GM06990 (cell line): ENCODE measurements at regions not wholly inside any gene's neighbourhood (a gene's known extent, or its start where the extent isn't known, plus 50 kb on each side); places are given as distances from the start of the nearest gene placed in this dataset.

Source experiments
- DNase-seq: peaks from one replicate; pipeline ENCODE4 v3.0.0-alpha.2; 2011; ENCODE audit not compliant: insufficient read length; ENCODE audit errors: extremely low read depth
- H3K27me3 ChIP-seq: replicated peaks from 2 replicates; pipeline ENCODE4 v1.6.0; 2011; ENCODE audit warnings: low read length; ENCODE audit not compliant: control insufficient read depth, insufficient read depth
- H3K36me3 ChIP-seq: 2 replicates; pipeline ENCODE4 v1.5.1; 2011; ENCODE audit warnings: low read length; ENCODE audit not compliant: control insufficient read depth, insufficient read depth
- H3K4me3 ChIP-seq: replicated peaks from 2 replicates; pipeline ENCODE4 v1.5.1; 2011; ENCODE audit warnings: low read depth, mild to moderate bottlenecking, control low read depth, low read length
- CTCF ChIP-seq: IDR thresholded peaks from 2 replicates; pipeline ENCODE4 v1.5.1; 2011; ENCODE audit warnings: low read length, control low read depth, mild to moderate bottlenecking, inconsistent platforms; ENCODE audit not compliant: insufficient read depth, poor library complexity, severe bottlenecking

GRCh38 chr4:25981749-25982148 lies 67.7 kb downstream of the SMIM20 start:
- Histone ChIP-seq H3K36me3 (no peaks in the 10 kb centered on the region), H3K4me3 (no peak overlapping the region), H3K27me3 (no peaks in the 10 kb centered on the region; the same call in 1 of the 2 replicates)
- no peak for TF ChIP-seq CTCF
- DNase-seq, result no peak

GRCh38 chr4:25982962-25983361 lies 68.9 kb downstream of the SMIM20 start:
- DNase-seq, result no peak
- Histone ChIP-seq H3K4me3 (no peak overlapping the region), H3K27me3 (no peaks in the 10 kb centered on the region; the same call in 1 of the 2 replicates), H3K36me3 (no peaks in the 10 kb centered on the region)
- TF ChIP-seq CTCF, result no peak

GRCh38 chr4:25984266-25984665 lies 70.2 kb downstream of the SMIM20 start:
- Histone ChIP-seq H3K36me3 (no peaks in the 10 kb centered on the region), H3K27me3 (no peaks in the 10 kb centered on the region; the same call in 1 of the 2 replicates), H3K4me3 (no peak overlapping the region)
- no peak for TF ChIP-seq CTCF
- DNase-seq, result no peak

- no peak for DNase-seq
Measured at GRCh38 chr4:25984796-25985195, 70.8 kb downstream of the SMIM20 start.

GRCh38 chr4:25986807-25987206 lies 72.8 kb downstream of the SMIM20 start:
- no peak for TF ChIP-seq CTCF
- Histone ChIP-seq H3K27me3 (no peaks in the 10 kb centered on the region; the same call in 1 of the 2 replicates), H3K36me3 (no peaks in the 10 kb centered on the region), H3K4me3 (no peak overlapping the region)
- no peak for DNase-seq

More at GRCh38 chr4:25984796-25985195, 70.8 kb downstream of the SMIM20 start:
- Histone ChIP-seq H3K27me3 (no peaks in the 10 kb centered on the region; the same call in 1 of the 2 replicates), H3K4me3 (no peak overlapping the region), H3K36me3 (no peaks in the 10 kb centered on the region)
- TF ChIP-seq CTCF, result no peak

- Histone ChIP-seq H3K27me3 (no peaks in the 10 kb centered on the region; the same call in 1 of the 2 replicates), H3K4me3 (no peak overlapping the region), H3K36me3 (no peaks in the 10 kb centered on the region)
- DNase-seq, result no peak
- TF ChIP-seq CTCF, result no peak
Measured at GRCh38 chr4:25991340-25991739, 77.3 kb downstream of the SMIM20 start.
